ENCODE measurements at regions not wholly inside any gene's neighbourhood (a gene's known extent, or its start where the extent isn't known, plus 50 kb on each side); places are given as distances from the start of the nearest gene placed in this dataset.
A peak's percentile ranks its signal among the peaks of the same experiment; 100 is the strongest.

DNA sequence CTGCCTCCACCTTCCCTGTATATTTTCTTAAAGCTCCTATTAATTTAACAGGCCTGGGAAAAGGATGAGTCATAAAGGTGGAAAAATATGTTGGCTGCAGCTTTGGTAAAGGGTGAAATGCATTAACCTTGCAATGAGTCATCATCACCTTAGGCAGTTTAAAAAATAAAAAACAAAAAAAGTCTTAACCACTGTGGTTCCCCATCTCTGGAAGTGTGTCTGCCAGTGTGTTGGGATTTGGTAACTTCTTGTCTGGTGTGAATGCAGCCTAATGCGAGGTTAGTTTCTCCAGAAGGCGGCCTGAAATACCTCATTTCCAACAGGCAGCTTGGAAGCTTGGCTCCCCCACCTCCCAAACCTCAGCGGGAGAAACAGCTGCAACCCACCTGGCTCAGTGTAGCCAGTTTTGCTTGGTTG is 265.3 kb upstream of the GAS1 start:
- peak overlapping the region in 2 of 3 experiments; percentile 47 to 52 for H3K27ac Mint-ChIP-seq
- H3K36me3 Mint-ChIP-seq (ENCODE audit: low read depth), result no peaks in the 10 kb centered on the region
- no peaks in the 10 kb centered on the region for H3K9me3 Mint-ChIP-seq
- peaks cover 36% of the 10 kb centered on the region for H3K4me1 Mint-ChIP-seq
- TF ChIP-seq, protein P1, sequence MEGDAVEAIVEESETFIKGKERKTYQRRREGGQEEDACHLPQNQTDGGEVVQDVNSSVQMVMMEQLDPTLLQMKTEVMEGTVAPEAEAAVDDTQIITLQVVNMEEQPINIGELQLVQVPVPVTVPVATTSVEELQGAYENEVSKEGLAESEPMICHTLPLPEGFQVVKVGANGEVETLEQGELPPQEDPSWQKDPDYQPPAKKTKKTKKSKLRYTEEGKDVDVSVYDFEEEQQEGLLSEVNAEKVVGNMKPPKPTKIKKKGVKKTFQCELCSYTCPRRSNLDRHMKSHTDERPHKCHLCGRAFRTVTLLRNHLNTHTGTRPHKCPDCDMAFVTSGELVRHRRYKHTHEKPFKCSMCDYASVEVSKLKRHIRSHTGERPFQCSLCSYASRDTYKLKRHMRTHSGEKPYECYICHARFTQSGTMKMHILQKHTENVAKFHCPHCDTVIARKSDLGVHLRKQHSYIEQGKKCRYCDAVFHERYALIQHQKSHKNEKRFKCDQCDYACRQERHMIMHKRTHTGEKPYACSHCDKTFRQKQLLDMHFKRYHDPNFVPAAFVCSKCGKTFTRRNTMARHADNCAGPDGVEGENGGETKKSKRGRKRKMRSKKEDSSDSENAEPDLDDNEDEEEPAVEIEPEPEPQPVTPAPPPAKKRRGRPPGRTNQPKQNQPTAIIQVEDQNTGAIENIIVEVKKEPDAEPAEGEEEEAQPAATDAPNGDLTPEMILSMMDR (IDR thresholded peaks at IDR 0.05; ENCODE audit: unreplicated experiment in 3 of 3), result no peak
- peaks cover 8% of the 10 kb centered on the region for H3K27me3 Mint-ChIP-seq (ENCODE audit: low read depth)
- no peak overlapping the region for H3K4me3 Mint-ChIP-seq

- H3K27me3 Mint-ChIP-seq (ENCODE audit: low read depth), result peaks cover 8% of the 10 kb centered on the region
- no peak overlapping the region for H3K4me3 Mint-ChIP-seq
- no peaks in the 10 kb centered on the region for H3K36me3 Mint-ChIP-seq (ENCODE audit: low read depth)
- peaks cover 36% of the 10 kb centered on the region for H3K4me1 Mint-ChIP-seq
- peak overlapping the region in 2 of 3 experiments; percentile 50 to 55 for H3K27ac Mint-ChIP-seq
- TF ChIP-seq, protein P1 (IDR thresholded peaks at IDR 0.05; ENCODE audit: unreplicated experiment in 3 of 3), result no peak
- H3K9me3 Mint-ChIP-seq, result no peaks in the 10 kb centered on the region
Observed at GRCh38 chr9:87213948-87214347, 266.6 kb upstream of the GAS1 start.

DNA sequence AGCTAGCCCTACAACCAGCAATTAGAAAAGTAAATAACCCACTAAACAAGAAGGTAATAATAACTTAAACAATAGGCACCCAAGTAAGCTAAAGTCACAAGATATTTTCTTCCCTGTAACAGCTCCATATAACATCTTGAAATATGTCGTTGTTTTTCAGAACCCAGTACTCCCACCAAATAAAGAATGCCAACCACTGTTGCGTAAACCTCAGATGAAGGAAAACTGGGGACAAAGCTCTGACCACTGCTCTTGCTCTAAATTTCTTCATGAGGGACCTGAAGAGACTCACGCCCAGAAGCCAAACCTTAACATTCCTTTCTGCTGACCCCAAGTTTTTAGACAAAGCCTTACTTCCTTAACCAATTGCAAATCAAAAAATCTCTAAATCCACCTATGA is 267.7 kb upstream of the GAS1 start:
- Mint-ChIP-seq H3K27ac (no peak overlapping the region), H3K36me3 (ENCODE audit: low read depth) (no peaks in the 10 kb centered on the region), H3K27me3 (ENCODE audit: low read depth) (peaks cover 8% of the 10 kb centered on the region), H3K9me3 (no peaks in the 10 kb centered on the region), H3K4me3 (no peak overlapping the region), H3K4me1 (peaks cover 36% of the 10 kb centered on the region)
- TF ChIP-seq, protein P1 (IDR thresholded peaks at IDR 0.05; ENCODE audit: unreplicated experiment in 3 of 3), result no peak

GRCh38 chr9:87216036-87216435 is 268.7 kb upstream of the GAS1 start:
- H3K4me1 Mint-ChIP-seq, result peaks cover 43% of the 10 kb centered on the region
- peaks cover 8% of the 10 kb centered on the region for H3K27me3 Mint-ChIP-seq (ENCODE audit: low read depth)
- H3K27ac Mint-ChIP-seq, result peak overlapping the region in 1 of 3 experiments; percentile 22
- TF ChIP-seq, protein P1 (IDR thresholded peaks at IDR 0.05; ENCODE audit: unreplicated experiment in 3 of 3), result no peak
- no peaks in the 10 kb centered on the region for H3K9me3 Mint-ChIP-seq
- no peaks in the 10 kb centered on the region for H3K36me3 Mint-ChIP-seq (ENCODE audit: low read depth)
- H3K4me3 Mint-ChIP-seq, result no peak overlapping the region

GRCh38 chr9:87216897-87217455 is 269.7 kb upstream of the GAS1 start:
- Mint-ChIP-seq H3K27me3 (ENCODE audit: low read depth) (peaks cover 8% of the 10 kb centered on the region), H3K4me1 (peaks cover 44% of the 10 kb centered on the region), H3K9me3 (no peaks in the 10 kb centered on the region), H3K36me3 (ENCODE audit: low read depth) (no peaks in the 10 kb centered on the region), H3K27ac (no peak overlapping the region), H3K4me3 (no peak overlapping the region)
- TF ChIP-seq, protein P1 (IDR thresholded peaks at IDR 0.05; ENCODE audit: unreplicated experiment in 3 of 3), result no peak
